Cardiac septum (tissue), 1 donor: ENCODE measurements at regions not wholly inside any gene's neighbourhood (a gene's known extent, or its start where the extent isn't known, plus 50 kb on each side); places are given as distances from the start of the nearest gene placed in this dataset.

ENCODE experiments used
- DNase-seq: peaks from one replicate; pipeline ENCODE4 v3.0.0-alpha.2; 2020; ENCODE audit warnings: low spot score
- intact Hi-C: fragments of 100-400 bp; cut with DNase I; formaldehyde crosslinking; loops from one replicate; pipeline ENCODE4 v1.14.0; 2022
- donor health status: DM: no; HTN: no; CAD: no.

DNA sequence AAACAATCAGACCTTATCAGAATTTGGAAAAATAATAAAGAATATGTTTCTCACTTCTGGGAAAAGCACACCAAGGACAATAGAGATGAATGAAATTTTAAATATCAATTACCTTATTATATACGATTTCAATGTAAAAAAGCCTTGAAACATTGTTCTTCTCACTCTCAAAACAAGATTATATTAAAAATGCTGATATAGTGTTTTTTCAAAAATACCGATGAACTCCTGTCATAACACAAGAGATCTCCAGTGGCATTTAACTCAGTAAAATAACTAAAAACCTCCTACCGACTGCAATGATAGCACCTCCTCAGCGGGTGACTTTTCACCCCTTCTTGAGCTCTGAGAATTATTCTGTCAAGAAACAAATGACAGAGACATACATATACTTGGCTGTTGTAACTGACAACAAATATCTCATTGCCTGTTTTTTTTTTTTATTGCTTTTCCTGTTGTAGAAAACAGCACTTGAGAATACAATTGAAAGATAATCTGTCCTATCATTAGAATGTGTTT, 1237.3 kb downstream of the C4orf33 start:
- DNase-seq = no peak
- intact Hi-C loops = no loop called here

DNA sequence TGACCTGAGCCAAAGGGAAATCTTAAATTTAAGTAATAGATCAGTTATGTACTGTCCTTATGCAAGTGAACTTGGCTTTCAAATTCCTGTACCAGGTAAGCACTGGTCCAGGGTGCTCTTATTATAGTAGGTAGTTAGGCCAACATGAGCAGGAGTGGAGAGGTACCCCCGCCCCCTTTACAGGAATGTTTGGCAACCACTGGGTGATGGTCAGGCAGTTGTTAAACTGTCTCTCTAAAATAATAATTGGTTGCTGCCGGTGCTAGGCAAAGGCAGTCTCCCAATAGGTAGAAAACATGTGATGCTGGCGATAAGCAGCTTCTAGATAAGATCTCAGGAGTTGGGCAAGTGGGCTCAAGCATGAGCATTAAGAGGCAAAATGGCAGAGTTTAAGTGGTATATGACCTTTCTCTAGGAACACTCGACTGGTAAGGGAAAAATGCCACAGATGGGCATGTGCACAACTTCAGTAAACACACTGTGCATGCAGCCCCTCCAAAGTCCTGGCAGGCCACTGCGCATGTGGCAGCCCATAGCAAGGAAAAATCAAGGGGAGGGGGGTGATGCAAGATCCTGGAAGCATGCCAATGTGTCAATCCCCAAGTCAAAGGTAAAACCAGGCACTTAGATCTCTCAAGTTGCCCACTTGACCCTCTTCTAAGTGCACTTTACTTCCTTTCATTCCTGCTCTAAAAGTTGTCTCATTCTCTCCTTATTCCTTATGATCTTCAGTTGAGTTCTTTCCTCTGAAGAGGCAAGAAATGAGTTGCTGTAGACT, 1239.7 kb downstream of the C4orf33 start:
- DNase-seq = no peak
- intact Hi-C loops = no loop called here

DNA sequence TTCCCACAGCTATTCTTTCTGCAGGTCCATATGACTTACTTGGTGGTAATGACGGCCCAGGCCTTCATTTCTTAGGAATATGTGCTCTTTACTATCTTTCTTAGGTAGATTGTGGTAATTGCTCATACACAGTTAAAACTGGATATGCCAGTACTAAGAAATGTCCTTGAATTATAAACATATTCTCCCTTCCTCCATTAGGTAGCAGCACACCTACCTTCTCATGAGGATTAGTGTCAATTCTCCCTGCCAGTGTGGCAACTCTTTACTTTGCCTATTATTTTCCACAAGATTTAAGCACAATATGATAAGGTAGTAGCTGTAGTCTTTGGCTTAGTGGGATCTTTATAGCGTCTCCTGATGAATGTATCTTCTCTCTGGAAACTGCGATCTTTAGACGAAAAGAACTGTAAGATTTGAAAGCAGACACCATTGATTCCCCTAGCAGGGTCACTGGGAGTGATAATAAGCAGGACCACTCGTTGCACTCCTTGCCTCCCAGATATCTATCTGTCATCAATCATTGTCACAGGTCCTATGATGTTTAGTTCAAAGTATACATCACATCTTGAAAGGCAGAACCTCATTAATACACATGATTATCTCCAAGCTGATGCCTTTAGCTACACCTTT, 1240.7 kb downstream of the C4orf33 start:
- intact Hi-C loops = no loop called here
- DNase-seq = no peak

DNA sequence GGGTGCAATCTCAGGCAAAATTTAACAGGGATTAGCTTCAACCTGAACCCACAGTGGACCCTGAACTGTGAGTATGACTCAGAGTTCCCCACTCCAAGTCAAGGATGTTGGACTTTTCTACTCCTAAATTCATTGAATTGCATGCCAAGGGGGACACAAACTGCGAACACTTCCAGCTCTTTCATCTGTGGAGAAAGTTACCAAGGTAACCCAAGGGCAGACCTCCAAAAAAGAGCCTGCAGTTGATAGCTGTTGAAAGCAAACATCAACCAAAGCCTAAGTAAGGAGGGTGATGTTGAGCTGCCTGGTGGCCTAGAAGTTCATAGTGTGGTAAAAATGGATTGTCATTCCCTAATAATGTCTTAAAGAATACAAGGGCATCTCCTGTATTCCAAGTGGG, 1242.9 kb downstream of the C4orf33 start:
- DNase-seq = no peak
- intact Hi-C loops = no loop called here

DNA sequence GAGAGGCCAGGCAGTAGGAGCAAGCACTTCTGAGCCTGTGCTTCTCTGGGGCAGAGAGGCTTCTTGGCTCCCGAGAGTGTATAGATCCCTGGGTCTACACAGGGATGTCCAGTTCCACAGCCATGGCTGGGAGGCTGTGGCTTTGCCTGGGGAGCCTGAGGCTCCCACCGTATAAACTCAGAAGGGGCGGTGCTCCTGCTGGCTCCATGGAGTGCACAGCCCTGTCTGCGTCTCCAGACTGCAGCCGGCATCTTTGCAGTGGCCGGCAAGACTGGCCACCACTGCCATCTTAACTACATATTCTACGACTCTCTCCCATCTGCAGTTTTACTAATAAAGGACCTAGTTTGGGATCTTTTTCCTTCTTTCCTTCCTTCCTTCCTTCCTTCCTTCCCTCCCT, 1253.8 kb downstream of the C4orf33 start:
- intact Hi-C loops = no loop called here
- no peak for DNase-seq

DNA sequence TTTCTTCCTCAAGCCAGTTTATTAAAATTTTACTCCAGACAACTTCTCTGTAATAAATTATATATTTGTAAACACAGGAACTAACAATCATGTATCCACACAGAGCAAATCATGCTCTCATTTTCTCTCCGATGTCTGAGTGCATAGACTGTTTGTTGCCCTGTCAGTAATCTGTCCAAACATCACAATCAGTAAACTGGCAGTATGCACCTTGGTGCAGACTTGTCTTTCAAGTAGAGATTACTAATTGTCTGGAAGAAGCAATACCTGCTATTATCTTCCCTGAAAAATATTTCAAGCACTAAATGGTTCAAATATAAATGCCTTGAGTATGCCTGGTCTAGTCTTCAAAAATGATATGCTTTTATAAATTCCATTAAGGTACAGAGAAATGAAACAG, 1260.9 kb downstream of the C4orf33 start:
- DNase-seq = no peak
- intact Hi-C loops = no loop called here

DNA sequence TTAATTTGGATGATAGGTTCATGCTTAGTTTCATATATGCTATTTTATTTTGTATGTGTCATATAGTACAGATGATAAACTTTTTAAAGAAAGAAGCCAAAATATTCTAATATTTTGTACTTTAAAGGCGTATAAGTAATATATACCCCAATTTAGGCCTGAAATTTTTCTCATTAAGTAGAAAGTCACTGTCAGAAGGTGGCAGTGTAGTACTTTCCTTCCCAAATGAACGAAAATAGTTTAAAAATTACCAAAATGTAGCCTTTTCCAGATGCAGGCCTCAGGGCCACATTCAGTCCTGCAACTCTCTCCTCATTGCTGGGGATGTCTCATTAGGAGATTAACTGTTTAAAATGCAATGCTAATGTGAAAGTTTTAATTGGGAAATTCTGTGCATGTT, 1263.6 kb downstream of the C4orf33 start:
- intact Hi-C loops = no loop called here
- no peak for DNase-seq

DNA sequence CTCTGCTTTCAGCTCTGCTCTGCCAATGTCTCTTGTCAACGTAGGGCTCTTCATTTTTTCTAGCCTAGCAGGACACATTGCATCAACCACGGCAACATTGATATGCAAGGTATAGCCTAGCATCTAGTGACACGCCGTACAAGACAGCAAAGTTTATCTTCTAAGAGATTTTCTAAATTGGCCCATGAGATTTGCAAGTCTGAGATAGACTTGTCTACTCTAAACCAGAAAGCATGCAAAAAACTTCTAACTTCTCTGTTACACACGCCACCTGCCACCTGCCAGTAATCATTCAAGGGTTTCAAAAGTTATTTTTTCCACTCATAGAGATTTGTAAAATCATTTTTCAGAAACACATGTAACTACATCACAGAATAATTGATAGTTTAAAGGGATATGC, 1265.7 kb downstream of the C4orf33 start:
- intact Hi-C loops = no loop called here
- DNase-seq = no peak

DNA sequence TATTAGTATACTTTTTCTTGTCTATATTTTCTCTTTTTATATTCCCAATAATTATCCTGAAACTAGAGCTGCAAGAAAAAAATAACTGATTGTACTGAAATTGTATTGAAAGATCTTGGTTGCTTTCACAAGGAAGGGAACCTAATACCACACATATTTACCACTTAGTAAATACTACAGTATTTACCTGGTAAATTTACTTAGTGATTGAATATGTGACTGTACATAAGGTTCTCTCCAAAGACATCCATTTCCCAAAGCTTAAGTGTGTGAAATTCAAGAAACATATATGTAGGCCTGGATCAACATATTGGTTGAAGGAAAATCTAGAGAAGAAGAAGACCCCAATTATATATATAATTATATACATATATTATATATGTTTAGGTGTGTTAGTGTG, 1272.7 kb downstream of the C4orf33 start:
- intact Hi-C loops = no loop called here
- DNase-seq = no peak

DNA sequence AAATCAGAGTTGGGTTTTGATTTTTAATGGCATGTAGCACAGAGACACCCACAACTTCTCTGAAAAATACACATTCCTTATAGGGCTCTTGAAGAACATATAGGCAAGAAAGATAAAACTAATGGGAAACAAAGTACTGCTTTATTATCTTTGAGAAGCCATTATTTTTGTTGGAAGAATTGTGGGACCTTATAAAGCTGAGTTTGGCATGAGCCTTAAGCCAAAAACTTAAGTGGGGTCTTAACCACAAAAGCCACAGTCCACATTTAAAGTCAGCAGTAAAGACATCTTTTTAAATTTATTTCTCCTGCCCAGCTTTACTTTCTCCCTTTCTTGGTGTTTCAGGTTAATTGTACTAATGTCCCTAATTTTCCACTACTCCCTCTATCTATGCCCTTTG, 1297.3 kb downstream of the C4orf33 start:
- intact Hi-C loops = no loop called here
- no peak for DNase-seq

DNA sequence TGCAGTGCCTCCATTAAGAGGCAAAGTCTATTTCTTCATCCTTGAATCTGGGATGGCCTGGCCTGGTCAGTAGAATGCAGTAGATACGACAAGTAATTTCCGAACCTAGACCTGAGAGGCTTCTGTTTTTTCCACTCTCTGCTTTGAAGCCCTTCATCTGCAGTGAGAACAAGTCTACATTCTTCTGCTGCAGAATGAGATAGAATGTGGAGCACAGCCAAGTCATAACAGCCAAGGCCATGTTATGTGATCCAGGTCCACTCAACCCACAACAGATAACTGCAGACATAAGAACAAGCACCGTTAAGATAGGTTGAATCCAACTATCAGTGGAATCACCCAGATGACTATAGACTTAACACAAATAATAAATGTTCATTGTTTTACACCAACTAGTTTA, 1297.7 kb downstream of the C4orf33 start:
- intact Hi-C loops = no loop called here
- no peak for DNase-seq

DNA sequence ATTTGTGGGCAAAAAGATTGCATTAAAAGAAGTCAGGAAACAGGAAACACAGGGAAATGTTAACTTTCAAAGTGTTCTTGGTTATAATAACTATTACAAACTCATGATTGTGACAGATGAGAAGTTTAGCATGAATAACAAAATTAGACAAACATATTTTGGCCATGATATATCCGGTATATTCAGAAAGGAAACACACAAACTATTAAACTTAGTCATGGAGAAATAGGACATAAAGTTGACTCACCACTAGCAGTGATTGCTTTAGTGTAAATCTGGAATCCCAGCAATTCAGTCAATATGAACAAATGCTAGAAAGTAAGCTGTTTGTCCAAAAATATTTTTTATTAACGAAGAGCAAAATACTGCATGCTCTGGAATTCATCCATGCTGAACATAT, 1299.9 kb downstream of the C4orf33 start:
- no peak for DNase-seq
- intact Hi-C loops = no loop called here

DNA sequence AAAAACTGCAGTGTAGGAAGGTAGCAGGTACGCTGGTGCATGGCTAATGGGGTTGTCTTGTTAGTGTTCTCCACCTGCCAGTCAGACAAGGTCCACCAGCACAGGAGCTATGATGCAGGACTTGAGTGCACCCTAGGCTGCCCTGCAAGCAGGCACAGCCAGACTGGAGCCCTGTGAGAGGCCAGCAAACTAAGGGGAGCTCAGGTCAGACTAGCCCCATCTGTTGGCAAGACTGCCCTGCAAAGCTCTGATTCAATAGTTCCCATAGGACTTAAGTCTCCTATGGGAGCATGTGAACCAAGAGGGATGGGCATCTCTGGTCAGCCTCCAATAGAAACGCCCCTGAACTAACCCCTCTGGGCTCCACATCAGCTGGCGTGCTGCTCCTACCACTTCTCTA, 1307.3 kb downstream of the C4orf33 start:
- DNase-seq = no peak
- intact Hi-C loops = no loop called here

DNA sequence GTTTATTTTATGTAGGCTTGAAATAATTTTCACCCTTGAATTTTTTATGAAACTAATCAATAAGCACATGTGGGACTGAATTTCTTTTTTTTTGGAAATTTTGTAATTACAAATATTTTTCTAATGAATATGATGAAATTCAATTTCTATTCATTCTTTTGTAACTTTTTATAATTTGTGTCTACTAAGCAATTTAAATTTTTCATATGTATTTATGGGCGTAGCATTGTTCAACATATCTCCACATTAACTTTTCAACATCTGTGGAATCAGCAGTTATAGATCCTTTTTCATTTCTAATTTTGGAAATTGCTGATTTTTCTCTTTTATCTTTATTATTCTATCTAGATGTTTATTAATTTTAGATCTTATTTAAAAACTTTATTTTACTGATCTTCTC, 1320.3 kb downstream of the C4orf33 start:
- intact Hi-C loops = no loop called here
- DNase-seq = no peak

DNA sequence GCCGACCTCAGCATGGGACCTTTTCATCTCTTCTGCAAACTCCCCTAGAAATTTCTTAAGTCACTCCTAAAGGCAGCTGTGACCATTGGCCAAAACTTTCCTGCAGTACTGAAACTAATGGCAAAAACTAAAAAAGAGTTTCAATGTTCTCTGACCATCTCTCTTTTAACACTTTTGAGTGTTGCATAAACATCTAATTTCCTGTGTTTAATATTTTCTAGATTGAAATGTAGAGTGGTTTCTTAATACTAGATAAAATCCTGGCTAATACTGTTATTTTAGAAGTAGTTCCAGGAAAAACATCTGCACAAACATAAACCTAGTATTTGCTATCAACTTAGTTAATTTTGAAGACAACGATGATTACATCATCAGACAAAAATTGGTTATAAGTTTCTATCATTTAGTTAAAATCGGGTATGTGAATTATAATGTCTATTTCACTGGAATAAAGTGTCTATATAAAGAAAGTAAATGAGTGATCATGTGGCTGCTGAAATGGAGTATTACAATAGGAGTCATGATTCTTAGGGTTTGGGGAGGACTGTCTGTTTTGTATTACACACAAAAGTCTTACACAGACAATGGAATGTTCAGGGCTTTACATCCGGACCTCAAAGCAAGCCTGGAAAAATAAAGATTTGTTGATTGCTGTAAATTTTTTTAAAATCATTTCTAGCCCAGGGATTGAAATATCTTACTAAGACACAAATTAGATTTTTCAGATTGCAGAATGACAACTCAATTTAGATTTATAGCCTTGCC, 1323.4 kb downstream of the C4orf33 start:
- intact Hi-C loops = no loop called here
- no peak for DNase-seq

DNA sequence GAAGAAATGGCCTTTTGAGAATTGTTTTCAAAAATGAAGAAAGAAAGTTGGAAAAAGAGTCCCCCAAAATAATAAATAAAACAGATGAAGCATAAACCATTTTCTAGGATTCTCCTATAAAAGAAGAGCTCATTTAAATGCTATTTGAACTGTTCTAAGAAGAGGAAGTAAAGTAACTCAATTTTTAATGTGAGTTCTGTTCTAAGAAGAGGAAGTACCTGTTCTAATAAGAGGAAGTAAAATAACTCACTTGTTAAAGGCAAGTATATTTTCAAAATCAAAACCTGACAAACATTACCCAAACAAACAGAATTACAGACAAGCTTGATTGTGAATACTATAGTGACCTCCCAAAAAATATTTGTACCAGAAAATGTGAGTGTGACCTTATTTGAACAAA, 1326.3 kb downstream of the C4orf33 start:
- intact Hi-C loops = no loop called here
- no peak for DNase-seq

DNA sequence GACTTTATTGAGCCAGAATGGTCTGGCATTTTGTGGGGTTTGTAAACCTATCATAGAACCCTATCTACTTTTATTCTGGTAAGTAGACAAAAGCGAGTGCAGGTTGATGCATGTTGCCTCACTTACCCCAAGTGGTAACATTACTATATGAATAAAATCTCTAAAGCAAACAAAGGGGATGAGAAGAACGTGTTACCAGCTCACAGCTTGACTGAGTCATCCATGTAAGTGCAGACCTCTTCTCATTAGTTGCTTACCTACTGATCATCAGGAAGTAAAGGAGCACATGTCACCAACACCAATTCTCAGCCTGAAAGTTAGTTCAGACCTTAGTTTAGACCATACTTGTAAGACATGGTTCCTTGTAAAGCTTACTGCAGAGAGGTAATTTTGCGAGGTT, 1328.3 kb downstream of the C4orf33 start:
- intact Hi-C loops = no loop called here
- no peak for DNase-seq

DNA sequence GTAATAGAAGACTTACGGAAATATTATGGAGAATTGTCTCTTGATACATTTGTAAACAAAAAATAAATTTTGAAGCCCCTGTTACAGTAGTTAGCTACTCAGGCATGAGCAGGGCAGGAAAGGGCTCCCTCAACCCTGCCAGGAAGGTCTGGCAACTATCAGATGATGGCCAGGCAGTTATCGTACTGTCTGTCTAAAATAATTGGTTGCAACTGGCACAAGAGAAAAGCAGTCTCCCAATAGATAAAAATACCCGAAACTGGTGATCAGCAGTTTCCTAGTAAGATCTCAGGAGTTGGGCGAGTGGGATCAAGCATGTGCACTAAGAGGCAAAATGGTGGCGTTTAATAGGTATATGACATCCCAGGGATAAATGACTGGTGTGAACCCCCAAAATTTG, 1336.3 kb downstream of the C4orf33 start:
- intact Hi-C loops = no loop called here
- no peak for DNase-seq

DNA sequence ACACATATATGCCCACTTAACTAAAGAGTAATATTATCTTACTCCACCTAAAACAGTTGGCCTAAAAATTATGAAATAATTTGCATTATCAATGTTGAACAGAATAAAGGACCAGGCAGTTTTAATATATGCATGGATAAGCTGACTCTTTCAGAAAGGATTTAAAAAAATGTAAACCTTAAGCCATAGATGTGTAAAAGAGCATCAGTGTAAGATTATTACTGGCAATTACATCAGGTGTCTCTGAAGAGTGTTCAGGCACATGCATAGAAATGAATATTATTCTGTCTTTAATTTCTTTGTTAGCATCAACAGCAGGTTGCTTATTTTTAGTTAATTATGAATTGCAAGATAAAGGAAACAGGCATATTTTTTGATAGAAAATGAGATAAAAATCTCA, 1353.8 kb downstream of the C4orf33 start:
- DNase-seq = no peak
- intact Hi-C loops = no loop called here

DNA sequence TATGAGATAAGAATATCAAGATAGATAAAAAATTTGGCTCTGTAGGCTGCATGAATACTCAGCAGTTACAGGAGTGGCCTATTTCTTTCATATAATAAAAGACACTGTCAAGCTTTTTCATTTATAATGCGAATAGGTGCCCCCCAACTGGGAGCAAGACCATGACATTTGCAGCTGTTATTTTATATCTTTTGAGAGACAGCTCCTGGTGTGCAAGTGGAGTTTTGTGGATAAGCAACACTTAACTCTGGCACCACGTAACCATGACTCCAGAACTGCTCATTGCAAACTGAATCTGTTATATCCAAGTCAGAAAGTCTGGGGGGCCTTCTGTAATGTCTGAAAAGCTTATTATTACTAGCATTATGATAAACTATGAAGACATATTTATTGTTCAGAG, 1372.4 kb downstream of the C4orf33 start:
- intact Hi-C loops = no loop called here
- no peak for DNase-seq

DNA sequence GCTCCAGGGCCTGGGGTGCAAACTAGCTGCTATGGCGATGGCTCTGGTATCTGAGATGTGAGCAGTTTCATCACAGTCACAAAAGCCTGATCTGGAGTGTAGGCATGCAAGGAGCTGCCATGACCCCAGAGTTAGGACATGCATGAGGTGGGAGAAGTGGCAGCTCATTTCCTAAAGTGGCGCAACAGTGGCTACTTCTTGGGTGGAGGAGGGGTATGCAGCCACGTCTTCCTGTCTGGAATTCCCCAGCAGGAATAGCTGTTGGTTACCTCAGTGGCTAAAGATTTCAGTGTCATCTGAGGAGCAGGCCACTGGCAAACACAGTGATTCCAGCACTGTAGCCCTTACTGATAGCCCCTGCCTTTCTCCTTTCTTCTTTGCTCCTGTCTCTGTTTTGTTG, 1382.5 kb downstream of the C4orf33 start:
- intact Hi-C loops = no loop called here
- no peak for DNase-seq
